Natural killer cell (primary cell): ENCODE measurements at regions not wholly inside any gene's neighbourhood (a gene's known extent, or its start where the extent isn't known, plus 50 kb on each side); places are given as distances from the start of the nearest gene placed in this dataset.
A peak's percentile ranks its signal among the peaks of the same experiment; 100 is the strongest.

Source experiments
- ATAC-seq, 3 donors: fragments of 150-1000 bp in 2 of 3; fragments of 200-7000 bp in 1 of 3; cut with Tn5 transposase; 1 replicate in 1 of 3; 2 replicates in 2 of 3; pipeline ENCODE4 v1.10.0; 2021; ENCODE audit warnings: mild to moderate bottlenecking in 2 of 3, moderate library complexity in 2 of 3
- DNase-seq, 2 donors: peaks; one replicate each; pipeline versions ENCODE4 v3.0.0 to v3.0.0-alpha.2; 2013 to 2021; ENCODE audit warnings: mixed read lengths in 1 of 2
- H3K27ac ChIP-seq: one replicate; pipeline ENCODE4 v1.5.1; 2013; ENCODE audit warnings: mild to moderate bottlenecking, low read length
- H3K27me3 ChIP-seq: one replicate; pipeline ENCODE4 v1.6.1; 2013; ENCODE audit warnings: low read length; ENCODE audit not compliant: control insufficient read depth, insufficient read depth
- H3K36me3 ChIP-seq: one replicate; pipeline ENCODE4 v1.6.1; 2013; ENCODE audit warnings: low read length; ENCODE audit not compliant: control insufficient read depth, insufficient read depth
- H3K4me1 ChIP-seq: one replicate; pipeline ENCODE4 v1.6.1; 2013; ENCODE audit warnings: low read length; ENCODE audit not compliant: control insufficient read depth, insufficient read depth
- H3K4me3 ChIP-seq: one replicate; pipeline ENCODE4 v1.5.1; 2013; ENCODE audit warnings: low read length
- H3K9me3 ChIP-seq: one replicate; pipeline ENCODE4 v1.6.1; 2013; ENCODE audit warnings: low read length; ENCODE audit not compliant: control insufficient read depth, insufficient read depth
- H3K27ac Mint-ChIP-seq, 2 donors: one replicate each; pipeline ENCODE4 v1.8.0; 2022; ENCODE audit warnings: mild to moderate bottlenecking in 2 of 2, mixed read lengths in 2 of 2, moderate library complexity in 1 of 2
- H3K27me3 Mint-ChIP-seq, 2 donors: one replicate each; pipeline ENCODE4 v1.8.0; 2022; ENCODE audit warnings: low read depth in 2 of 2, mixed read lengths in 2 of 2
- H3K36me3 Mint-ChIP-seq: one replicate; pipeline ENCODE4 v1.8.0; 2022; ENCODE audit warnings: mixed read lengths
- H3K4me1 Mint-ChIP-seq, 2 donors: one replicate each; pipeline ENCODE4 v1.8.0; 2022; ENCODE audit warnings: mixed read lengths in 2 of 2
- H3K4me3 Mint-ChIP-seq: one replicate; pipeline ENCODE4 v1.8.0; 2022; ENCODE audit warnings: mild to moderate bottlenecking, moderate library complexity, mixed read lengths
- H3K9me3 Mint-ChIP-seq, 2 donors: one replicate each; pipeline ENCODE4 v1.8.0; 2022; ENCODE audit warnings: mixed read lengths in 2 of 2
- WGBS: methylation state at CpG from one replicate; pipeline ENCODE4 v1.1.7; 2013; ENCODE audit warnings: missing lambda C conversion rate; ENCODE audit not compliant: insufficient coverage; 5-methylcytosine and 5-hydroxymethylcytosine counted together
- intact Hi-C: fragments of 100-400 bp; cut with micrococcal nuclease; formaldehyde crosslinking; loops from one replicate; pipeline ENCODE4 v1.14.2; 2022
- TF ChIP-seq, protein P1 (sequence below): fragments of 200-600 bp; IDR thresholded peaks from one replicate; pipeline ENCODE4 v1.8.0; 2022; ENCODE audit warnings: antibody characterized with exemption

DNA sequence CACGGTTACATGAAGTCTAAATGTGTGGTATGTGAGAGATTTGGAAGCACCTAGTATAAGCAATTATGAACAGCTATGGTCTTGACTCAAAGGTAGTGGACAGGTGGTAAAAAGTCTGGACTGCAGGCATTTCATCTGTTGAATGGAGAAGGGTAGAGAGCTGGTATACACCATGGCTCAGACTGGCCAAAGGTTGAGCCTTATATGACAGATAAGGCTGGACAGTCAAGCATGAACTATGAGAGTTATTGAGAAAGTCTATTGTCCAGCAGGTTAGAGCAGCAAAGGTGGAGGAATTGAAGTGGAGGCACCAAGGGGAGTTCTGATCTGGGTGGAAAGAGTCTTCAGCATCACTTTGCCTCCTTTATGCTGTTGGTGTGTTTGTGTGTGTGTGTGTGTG is 346.7 kb upstream of the SLC14A2 start:
- Histone ChIP-seq H3K36me3 (no peaks in the 10 kb centered on the region), H3K4me1 (no peaks in the 10 kb centered on the region), H3K27me3 (no peaks in the 10 kb centered on the region), H3K27ac (no peak overlapping the region), H3K4me3 (no peak overlapping the region), H3K9me3 (no peaks in the 10 kb centered on the region)
- WGBS = 92% methylated on average over 1 of the region's 1 CpG
- TF ChIP-seq, protein P1, sequence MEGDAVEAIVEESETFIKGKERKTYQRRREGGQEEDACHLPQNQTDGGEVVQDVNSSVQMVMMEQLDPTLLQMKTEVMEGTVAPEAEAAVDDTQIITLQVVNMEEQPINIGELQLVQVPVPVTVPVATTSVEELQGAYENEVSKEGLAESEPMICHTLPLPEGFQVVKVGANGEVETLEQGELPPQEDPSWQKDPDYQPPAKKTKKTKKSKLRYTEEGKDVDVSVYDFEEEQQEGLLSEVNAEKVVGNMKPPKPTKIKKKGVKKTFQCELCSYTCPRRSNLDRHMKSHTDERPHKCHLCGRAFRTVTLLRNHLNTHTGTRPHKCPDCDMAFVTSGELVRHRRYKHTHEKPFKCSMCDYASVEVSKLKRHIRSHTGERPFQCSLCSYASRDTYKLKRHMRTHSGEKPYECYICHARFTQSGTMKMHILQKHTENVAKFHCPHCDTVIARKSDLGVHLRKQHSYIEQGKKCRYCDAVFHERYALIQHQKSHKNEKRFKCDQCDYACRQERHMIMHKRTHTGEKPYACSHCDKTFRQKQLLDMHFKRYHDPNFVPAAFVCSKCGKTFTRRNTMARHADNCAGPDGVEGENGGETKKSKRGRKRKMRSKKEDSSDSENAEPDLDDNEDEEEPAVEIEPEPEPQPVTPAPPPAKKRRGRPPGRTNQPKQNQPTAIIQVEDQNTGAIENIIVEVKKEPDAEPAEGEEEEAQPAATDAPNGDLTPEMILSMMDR = no peak
- H3K9me3 Mint-ChIP-seq = no peaks in the 10 kb centered on the region
- DNase-seq (no peak), ATAC-seq (no peak)
- H3K36me3 Mint-ChIP-seq = no peaks in the 10 kb centered on the region
- no peak overlapping the region for H3K4me3 Mint-ChIP-seq
- no peaks in the 10 kb centered on the region for H3K4me1 Mint-ChIP-seq
- peaks cover 21 to 30% of the 10 kb centered on the region in 2 donors for H3K27me3 Mint-ChIP-seq
- no peak overlapping the region for H3K27ac Mint-ChIP-seq
- intact Hi-C loops = no loop called here

DNA sequence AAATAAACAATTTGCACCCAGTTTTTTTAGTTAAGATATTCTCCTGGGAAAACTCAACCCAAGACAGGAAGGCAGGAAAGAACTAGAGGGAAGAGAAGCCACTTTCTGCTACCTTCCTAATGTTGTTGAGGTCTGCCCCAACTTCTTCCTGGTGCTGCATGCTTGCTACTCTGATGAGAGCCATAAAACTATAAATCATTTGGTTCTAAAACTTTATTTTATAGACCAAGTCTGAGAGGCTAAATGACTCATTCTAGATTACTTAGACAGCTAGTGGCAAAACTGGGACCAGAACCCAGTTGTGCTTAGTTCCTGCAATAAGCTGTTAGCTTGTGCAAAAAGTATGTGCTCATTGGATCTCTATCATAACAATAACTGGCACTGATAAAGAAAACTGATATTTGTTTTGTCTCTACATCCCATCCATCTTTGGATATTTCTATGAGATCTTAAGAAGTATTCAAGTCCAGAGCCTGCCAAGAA is 344.9 kb upstream of the SLC14A2 start:
- TF ChIP-seq, protein P1 = no peak
- Histone ChIP-seq H3K9me3 (no peaks in the 10 kb centered on the region), H3K36me3 (no peaks in the 10 kb centered on the region), H3K4me1 (no peaks in the 10 kb centered on the region), H3K27me3 (no peaks in the 10 kb centered on the region), H3K27ac (no peak overlapping the region), H3K4me3 (no peak overlapping the region)
- no peak overlapping the region for H3K27ac Mint-ChIP-seq
- peaks cover 17 to 22% of the 10 kb centered on the region in 2 donors for H3K27me3 Mint-ChIP-seq
- H3K36me3 Mint-ChIP-seq = no peaks in the 10 kb centered on the region
- H3K4me1 Mint-ChIP-seq = no peaks in the 10 kb centered on the region
- ATAC-seq (no peak), DNase-seq (no peak)
- H3K4me3 Mint-ChIP-seq = no peak overlapping the region
- no peaks in the 10 kb centered on the region for H3K9me3 Mint-ChIP-seq
- intact Hi-C loops = no loop called here

DNA sequence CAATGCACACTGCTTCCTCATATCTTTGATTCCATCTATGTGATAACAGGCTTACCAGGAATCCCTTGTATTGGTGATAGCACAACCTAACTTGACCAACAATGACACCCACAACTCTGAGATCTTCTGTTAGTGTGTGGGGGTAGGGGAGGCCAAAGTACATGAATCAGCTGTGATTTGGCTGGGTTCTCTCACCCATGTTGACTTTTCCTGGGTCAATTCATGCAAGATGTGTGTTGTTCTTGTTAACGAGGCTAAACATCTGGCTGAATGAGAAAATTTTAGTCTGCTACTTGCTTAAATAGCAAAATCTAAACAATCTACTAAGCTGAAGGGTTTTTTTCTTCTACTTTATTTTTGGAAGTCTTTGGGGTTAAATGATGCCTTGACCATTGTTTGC is 341.2 kb upstream of the SLC14A2 start:
- no peak overlapping the region for H3K27ac ChIP-seq
- ATAC-seq (no peak), DNase-seq (no peak)
- no peaks in the 10 kb centered on the region for H3K9me3 ChIP-seq
- 83% methylated on average over 1 of the region's 1 CpG for WGBS
- peaks cover 6 to 7% of the 10 kb centered on the region in 2 donors for H3K27me3 Mint-ChIP-seq
- H3K4me3 Mint-ChIP-seq = no peak overlapping the region
- no peak overlapping the region for H3K4me3 ChIP-seq
- no peaks in the 10 kb centered on the region for H3K9me3 Mint-ChIP-seq
- H3K4me1 ChIP-seq = no peaks in the 10 kb centered on the region
- no peak overlapping the region for H3K27ac Mint-ChIP-seq
- no peaks in the 10 kb centered on the region for H3K4me1 Mint-ChIP-seq
- no peaks in the 10 kb centered on the region for H3K27me3 ChIP-seq
- no peaks in the 10 kb centered on the region for H3K36me3 Mint-ChIP-seq
- intact Hi-C loops = no loop called here
- no peaks in the 10 kb centered on the region for H3K36me3 ChIP-seq
- TF ChIP-seq, protein P1 = no peak

DNA sequence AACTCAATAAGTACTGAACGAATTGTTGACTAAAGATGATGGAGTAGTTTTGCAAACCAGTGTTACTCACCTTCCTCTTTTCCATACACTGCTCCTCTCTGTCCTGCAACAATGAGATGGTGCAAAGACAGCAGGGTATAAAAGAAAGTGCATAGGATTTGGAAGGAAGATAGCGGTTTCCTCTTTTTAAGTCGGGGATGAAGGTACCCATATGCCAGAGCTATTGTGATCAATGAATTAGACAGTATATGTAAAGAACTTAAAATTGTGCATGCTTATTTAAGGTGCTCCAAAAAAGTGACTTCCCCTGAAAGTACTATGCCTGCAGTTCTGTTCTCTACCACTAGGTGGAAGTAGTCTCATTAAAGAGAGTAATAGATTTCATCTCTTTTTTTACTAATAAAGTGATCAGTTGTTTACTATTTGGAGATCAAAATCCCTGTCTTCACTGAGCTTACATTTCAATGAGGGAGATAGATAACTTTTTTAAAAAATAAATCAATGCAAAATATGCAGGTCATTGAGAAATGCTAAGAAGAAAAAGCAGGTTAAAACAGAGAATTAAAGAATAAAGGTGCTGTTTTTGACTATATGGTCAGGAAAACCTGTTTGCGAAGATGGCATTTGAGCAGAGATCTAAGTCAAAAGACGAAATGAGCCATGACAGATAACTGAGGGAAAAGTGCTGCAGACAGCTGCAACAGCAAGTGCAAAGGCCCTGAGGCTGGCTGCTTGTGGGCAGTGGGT is 339.7 kb upstream of the SLC14A2 start:
- 84% methylated on average over 4 of the region's 5 CpGs for WGBS
- Histone ChIP-seq H3K4me3 (no peak overlapping the region), H3K4me1 (no peaks in the 10 kb centered on the region), H3K27me3 (no peaks in the 10 kb centered on the region), H3K9me3 (no peaks in the 10 kb centered on the region), H3K27ac (no peak overlapping the region), H3K36me3 (no peaks in the 10 kb centered on the region)
- ATAC-seq = no peak
- peaks cover 6 to 7% of the 10 kb centered on the region in 2 donors for H3K27me3 Mint-ChIP-seq
- intact Hi-C loops = no loop called here
- no peak overlapping the region for H3K4me3 Mint-ChIP-seq
- DNase-seq = peak in 1 of 2 donors; percentile 47
- no peak overlapping the region for H3K27ac Mint-ChIP-seq
- H3K9me3 Mint-ChIP-seq = no peaks in the 10 kb centered on the region
- no peaks in the 10 kb centered on the region for H3K36me3 Mint-ChIP-seq
- TF ChIP-seq, protein P1 = peak; percentile 87
- no peaks in the 10 kb centered on the region for H3K4me1 Mint-ChIP-seq
